ENCODE measurements at regions not wholly inside any gene's neighbourhood (a gene's known extent, or its start where the extent isn't known, plus 50 kb on each side); places are given as distances from the start of the nearest gene placed in this dataset.
"Not testable (repeated sequence)": the region's sequence is repeated elsewhere in the genome, so short reads cannot be mapped to it uniquely, and the experiment has no call there.

DNA sequence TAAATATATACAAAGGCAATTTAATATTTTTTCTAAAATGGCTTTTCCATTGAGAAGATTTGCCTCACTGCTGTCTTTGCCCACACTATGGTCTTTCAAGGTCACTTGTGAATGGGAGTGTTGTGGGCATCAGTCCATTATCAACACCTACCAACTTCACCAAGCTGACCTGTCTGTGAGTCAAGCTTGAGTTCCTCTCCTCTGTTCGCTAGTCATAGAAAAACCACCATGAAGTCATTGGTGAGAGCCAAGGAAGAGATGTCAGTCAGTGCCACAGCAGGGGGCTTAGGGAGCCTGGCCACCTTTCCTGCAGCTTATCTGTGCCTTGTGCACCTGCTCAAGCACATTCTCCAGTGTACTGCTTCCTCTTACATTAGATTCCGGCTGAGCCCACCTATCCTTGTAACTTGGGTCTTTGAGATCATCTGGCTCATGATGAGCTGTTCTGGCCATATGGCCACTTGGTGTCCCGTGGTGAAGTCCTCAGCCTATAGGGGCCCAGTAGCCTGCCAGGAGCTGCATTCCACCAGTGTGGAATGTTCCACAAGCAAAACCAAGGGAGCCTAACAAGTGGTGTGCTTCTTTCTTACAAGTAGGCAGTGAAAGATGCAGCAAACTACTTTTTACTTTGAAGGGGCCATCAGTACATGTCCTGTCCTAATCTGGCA is 80.8 kb upstream of the C12orf71 start:
- H3K9me3 Mint-ChIP-seq: peaks cover 4% of the 10 kb centered on the region
- no peak for DNase-seq
- intact Hi-C loops (cut with micrococcal nuclease): no loop called here
- CTCF ChIA-PET: no interaction called here
- H3K27me3 Mint-ChIP-seq: no peaks in the 10 kb centered on the region
- peaks cover 3% of the 10 kb centered on the region for H3K4me1 Mint-ChIP-seq (ENCODE audit: low read depth)
- H3K4me3 Mint-ChIP-seq: no peak overlapping the region
- POLR2A ChIA-PET: no interaction called here
- H3K36me3 Mint-ChIP-seq: no peaks in the 10 kb centered on the region
- no peak overlapping the region for H3K27ac Mint-ChIP-seq

DNA sequence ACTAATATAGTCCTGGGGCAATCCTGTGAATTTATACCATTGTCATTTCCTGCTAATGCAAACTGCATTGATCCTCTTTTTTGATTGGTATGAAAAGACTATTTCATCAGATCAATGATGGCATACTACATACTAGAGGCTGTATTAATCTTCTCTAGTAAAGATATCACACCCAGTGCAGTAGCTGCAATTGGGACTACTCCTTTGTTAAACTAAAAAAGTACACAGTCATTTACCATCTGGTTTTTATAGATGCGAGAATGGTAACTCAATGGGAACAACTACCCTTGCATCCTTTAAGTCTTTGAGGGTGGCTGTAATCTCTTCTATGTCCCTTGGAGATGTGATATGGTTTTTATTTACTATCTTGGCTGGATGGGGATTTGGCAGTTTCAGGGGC is 80.2 kb upstream of the STK38L start:
- ChIA-PET CTCF (no interaction called here), POLR2A (no interaction called here)
- Mint-ChIP-seq H3K4me3 (no peak overlapping the region), H3K27me3 (no peaks in the 10 kb centered on the region), H3K9me3 (peaks cover 4% of the 10 kb centered on the region), H3K36me3 (no peaks in the 10 kb centered on the region), H3K27ac (no peak overlapping the region), H3K4me1 (ENCODE audit: low read depth) (peaks cover 3% of the 10 kb centered on the region)
- intact Hi-C loops (cut with micrococcal nuclease): no loop called here
- no peak for DNase-seq

DNA sequence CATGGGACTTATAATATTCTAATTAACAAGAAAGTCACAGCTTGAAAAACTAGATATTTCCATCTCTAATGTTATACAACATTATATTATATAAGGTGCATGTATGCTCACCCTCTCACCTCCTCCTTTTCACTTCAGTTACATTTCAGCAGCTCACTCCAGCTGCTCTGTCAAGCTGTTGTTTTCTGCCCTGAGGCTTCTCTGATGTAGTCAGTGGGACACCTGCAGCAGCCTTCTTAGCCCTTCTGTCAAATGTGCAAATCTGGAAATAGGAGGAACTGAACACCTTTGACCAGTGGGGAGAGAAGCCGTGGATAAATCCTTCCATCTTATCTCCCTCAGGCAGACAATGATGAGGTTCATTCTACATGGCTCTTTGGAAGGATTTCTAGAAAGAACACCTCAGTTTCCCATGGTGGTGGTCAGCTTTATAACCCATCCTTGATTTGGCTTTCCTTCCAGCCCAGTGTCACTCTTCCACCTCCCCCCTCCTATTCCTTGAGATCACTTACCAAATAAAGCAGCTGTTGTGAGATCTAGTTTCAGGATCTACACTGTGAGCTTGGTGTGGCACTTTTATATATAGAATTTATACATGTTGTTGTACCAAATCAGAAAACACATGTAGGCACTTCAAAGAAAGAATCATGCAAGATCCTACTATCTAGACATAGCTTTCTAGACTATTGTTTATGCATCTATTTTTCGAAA is 79.6 kb upstream of the STK38L start:
- no peak for DNase-seq
- Mint-ChIP-seq H3K4me1 (ENCODE audit: low read depth) (peaks cover 3% of the 10 kb centered on the region), H3K4me3 (no peak overlapping the region), H3K36me3 (no peaks in the 10 kb centered on the region), H3K27me3 (no peaks in the 10 kb centered on the region), H3K27ac (no peak overlapping the region), H3K9me3 (peaks cover 8% of the 10 kb centered on the region)
- POLR2A ChIA-PET: no interaction called here
- CTCF ChIA-PET: interaction anchor here (0.6 to 0.8 kb wide), 2 partner anchors 8 to 142 kb away, joined by 3 to 7 read pairs; no protein-coding TSS in a partner anchor
- intact Hi-C loops (cut with micrococcal nuclease): no loop called here

DNA sequence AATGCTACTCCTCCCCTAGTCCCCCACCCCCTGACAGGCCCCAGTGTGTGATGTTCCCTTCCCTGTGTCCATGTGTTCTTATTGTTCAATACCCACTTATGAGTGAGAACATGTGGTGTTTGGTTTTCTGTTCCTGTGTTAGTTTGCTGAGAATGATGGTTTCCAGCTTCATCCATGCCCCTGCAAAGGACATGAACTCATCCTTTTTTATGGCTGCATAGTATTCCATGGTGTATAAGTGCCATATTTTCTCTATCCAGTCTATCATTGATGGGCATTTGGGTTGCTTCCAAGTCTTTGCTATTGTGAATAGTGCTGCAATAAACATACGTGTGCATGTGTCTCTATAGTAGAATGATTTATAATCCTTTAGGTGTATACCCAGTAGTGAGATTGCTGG is 78.1 kb upstream of the STK38L start:
- intact Hi-C loops (cut with micrococcal nuclease); H3K36me3 Mint-ChIP-seq; H3K27ac Mint-ChIP-seq; H3K4me1 Mint-ChIP-seq (ENCODE audit: low read depth); DNase-seq; POLR2A ChIA-PET; H3K4me3 Mint-ChIP-seq; H3K27me3 Mint-ChIP-seq; CTCF ChIA-PET: not testable (repeated sequence)
- peaks cover 17% of the 10 kb centered on the region for H3K9me3 Mint-ChIP-seq

DNA sequence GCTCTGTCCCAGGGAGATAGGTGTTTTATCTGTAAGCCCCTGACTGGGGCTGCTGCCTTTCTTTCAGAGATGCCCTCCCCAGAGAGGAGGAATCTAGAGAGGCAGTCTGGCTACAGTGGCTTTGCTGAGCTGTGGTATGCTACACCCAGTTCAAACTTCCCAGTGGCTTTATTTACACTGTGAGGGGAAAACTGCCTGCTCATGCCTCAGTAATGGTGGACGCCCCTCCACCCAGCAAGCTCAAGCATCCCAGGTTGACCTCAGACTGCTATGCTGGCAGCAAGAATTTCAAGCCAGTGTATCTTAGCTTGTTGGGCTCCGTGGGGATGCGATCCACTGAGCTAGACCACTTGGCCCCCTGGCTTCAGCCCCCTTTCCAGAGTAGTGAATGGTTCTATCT is 72.6 kb upstream of the STK38L start:
- H3K27me3 Mint-ChIP-seq; POLR2A ChIA-PET; H3K4me3 Mint-ChIP-seq; H3K4me1 Mint-ChIP-seq (ENCODE audit: low read depth); H3K27ac Mint-ChIP-seq; DNase-seq; intact Hi-C loops (cut with micrococcal nuclease): not testable (repeated sequence)
- CTCF ChIA-PET: interaction anchor here (1.1 kb wide), 1 partner anchor 262 kb away, joined by 3 read pairs; no protein-coding TSS in a partner anchor
- Mint-ChIP-seq H3K36me3 (peaks cover 18% of the 10 kb centered on the region), H3K9me3 (peaks cover 29% of the 10 kb centered on the region)

DNA sequence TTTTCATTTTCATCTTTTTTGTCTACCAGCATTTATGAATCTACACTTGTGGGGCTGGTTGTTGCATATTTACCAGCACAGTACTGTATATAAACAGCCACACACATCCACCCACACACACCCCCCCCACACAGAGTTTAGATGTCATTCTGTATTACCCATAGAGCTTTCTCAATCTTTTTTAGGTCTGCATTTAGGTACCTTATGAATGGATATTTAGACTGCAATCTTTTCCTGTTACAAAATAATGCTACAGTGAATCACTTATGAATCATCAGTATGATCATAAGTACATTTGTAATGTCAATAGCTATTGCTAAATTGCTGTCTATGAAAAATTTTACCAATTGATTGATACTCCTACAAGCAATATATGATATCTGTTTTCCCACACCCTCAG is 67.3 kb upstream of the STK38L start:
- no peak overlapping the region for H3K27ac Mint-ChIP-seq
- H3K4me3 Mint-ChIP-seq: no peak overlapping the region
- POLR2A ChIA-PET: interaction anchor here (1.3 kb wide), 1 partner anchor 9 kb away, joined by 4 read pairs; no protein-coding TSS in a partner anchor
- no peaks in the 10 kb centered on the region for H3K27me3 Mint-ChIP-seq
- CTCF ChIA-PET: interaction anchor here (0.7 to 1.1 kb wide), 2 partner anchors 9 to 113 kb away, joined by 3 read pairs; no protein-coding TSS in a partner anchor
- peaks cover 8% of the 10 kb centered on the region for H3K36me3 Mint-ChIP-seq
- peak; percentile 62 for DNase-seq
- peaks cover 7% of the 10 kb centered on the region for H3K9me3 Mint-ChIP-seq
- intact Hi-C loops (cut with micrococcal nuclease): no loop called here
- peaks cover 38% of the 10 kb centered on the region for H3K4me1 Mint-ChIP-seq (ENCODE audit: low read depth)

DNA sequence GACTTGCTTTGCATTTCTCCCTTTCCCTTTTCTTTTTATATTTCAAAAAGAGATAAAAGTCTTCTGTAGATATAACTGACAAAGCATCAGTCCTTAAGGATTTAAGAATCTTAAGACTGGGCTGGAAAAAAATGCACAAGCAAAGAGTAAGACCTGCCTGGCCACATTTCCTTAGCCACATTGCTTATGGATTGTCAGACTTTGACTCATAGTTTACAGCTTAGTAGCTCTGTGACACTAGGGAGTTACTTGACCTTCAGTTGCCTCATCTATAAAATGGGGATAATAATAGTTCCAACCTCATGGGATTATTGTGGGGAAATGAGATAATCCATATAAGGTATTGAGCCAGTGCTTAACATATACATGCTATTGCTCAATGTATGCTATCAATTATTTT is 66.4 kb upstream of the STK38L start:
- Mint-ChIP-seq H3K27me3 (no peaks in the 10 kb centered on the region), H3K9me3 (no peaks in the 10 kb centered on the region), H3K27ac (no peak overlapping the region), H3K4me3 (no peak overlapping the region), H3K36me3 (peaks cover 2% of the 10 kb centered on the region), H3K4me1 (ENCODE audit: low read depth) (peaks cover 38% of the 10 kb centered on the region)
- CTCF ChIA-PET: interaction anchor here (0.7 to 2.6 kb wide), 2 partner anchors 35 to 112 kb away, joined by 3 to 7 read pairs; no protein-coding TSS in a partner anchor
- no peak for DNase-seq
- intact Hi-C loops (cut with micrococcal nuclease): loop anchor here (2.0 kb wide), 1 partner anchor 239 kb away; the partner anchor contains the start of gene FGFR1OP2
- POLR2A ChIA-PET: interaction anchor here (1.3 kb wide), 1 partner anchor 8 kb away, joined by 4 read pairs; no protein-coding TSS in a partner anchor

DNA sequence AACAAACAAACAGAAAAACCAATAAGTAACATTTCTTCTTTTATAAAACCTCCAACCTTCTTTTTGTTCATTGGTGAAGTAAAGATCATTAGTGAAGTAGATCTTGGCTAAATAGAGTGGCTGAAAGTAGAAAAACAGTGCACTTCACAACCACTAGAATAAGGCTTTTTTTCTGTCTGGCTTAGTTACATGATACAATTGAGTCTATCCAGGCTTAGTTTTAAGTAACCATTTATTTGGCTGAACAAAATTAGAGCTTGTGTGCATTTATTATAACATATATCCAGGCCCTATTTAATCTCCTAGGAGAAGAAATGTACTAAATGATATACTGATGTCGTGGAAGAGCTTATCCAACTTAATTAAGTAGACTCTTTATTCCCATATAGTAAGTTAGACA is 65.8 kb upstream of the STK38L start:
- CTCF ChIA-PET: interaction anchor here (0.7 to 2.6 kb wide), 5 partner anchors 36 to 165 kb away, joined by 3 to 7 read pairs (median 3); partner anchors contain the start of gene TM7SF3
- peaks cover 38% of the 10 kb centered on the region for H3K4me1 Mint-ChIP-seq (ENCODE audit: low read depth)
- POLR2A ChIA-PET: no interaction called here
- DNase-seq: no peak
- H3K9me3 Mint-ChIP-seq: no peaks in the 10 kb centered on the region
- intact Hi-C loops (cut with micrococcal nuclease): loop anchor here (2.0 kb wide), 1 partner anchor 239 kb away; the partner anchor contains the start of gene FGFR1OP2
- H3K27me3 Mint-ChIP-seq: no peaks in the 10 kb centered on the region
- H3K4me3 Mint-ChIP-seq: no peak overlapping the region
- peaks cover under 1% of the 10 kb centered on the region for H3K36me3 Mint-ChIP-seq
- no peak overlapping the region for H3K27ac Mint-ChIP-seq

DNA sequence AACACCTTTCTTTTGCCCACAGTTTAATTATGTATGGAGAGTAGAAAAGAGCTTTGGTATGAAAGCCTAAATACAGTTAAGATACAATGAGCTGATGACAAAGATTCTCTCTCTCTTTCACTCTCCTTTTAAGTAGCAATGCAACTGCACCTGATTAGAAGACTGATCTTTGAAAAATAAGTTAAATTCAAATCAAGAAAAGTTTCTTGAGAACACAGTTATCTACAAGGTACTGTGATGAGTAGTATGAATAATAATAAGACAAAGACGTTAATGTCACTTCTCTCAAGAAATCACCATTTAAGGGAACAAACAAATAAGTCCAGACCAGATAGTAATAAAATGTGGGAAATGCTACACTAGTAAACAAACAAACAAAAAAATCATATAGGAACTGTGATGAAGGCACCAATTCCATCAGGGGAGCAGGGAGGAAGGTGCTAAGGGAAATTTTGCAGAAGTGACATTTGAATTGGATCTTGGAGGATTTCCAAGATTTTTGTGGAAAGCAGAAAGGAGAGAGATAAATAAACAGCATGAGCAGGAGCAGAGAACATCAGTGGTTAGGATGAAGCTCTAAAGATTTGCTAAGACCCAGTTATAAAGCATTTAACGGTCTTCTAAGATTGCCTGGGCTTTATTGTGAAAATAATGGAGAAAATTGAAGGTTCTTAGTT is 65.2 kb upstream of the STK38L start:
- ChIA-PET POLR2A (interaction anchor here (1.2 to 1.3 kb wide), 2 partner anchors 64 to 99 kb away, joined by 4 to 10 read pairs; partner anchors contain the start of gene STK38L), CTCF (interaction anchor here (0.7 to 2.6 kb wide), 8 partner anchors 29 to 165 kb away, joined by 3 to 7 read pairs (median 4); partner anchors contain the start of genes STK38L and TM7SF3)
- intact Hi-C loops (cut with micrococcal nuclease): loop anchor here (1.0 to 2.0 kb wide), 4 partner anchors 29 to 240 kb away; partner anchors contain the start of gene FGFR1OP2
- Mint-ChIP-seq H3K36me3 (no peaks in the 10 kb centered on the region), H3K9me3 (no peaks in the 10 kb centered on the region), H3K4me1 (ENCODE audit: low read depth) (peaks cover 38% of the 10 kb centered on the region), H3K27me3 (no peaks in the 10 kb centered on the region), H3K27ac (peak overlapping the region; percentile 71), H3K4me3 (peak overlapping the region; percentile 24)
- DNase-seq: no peak

DNA sequence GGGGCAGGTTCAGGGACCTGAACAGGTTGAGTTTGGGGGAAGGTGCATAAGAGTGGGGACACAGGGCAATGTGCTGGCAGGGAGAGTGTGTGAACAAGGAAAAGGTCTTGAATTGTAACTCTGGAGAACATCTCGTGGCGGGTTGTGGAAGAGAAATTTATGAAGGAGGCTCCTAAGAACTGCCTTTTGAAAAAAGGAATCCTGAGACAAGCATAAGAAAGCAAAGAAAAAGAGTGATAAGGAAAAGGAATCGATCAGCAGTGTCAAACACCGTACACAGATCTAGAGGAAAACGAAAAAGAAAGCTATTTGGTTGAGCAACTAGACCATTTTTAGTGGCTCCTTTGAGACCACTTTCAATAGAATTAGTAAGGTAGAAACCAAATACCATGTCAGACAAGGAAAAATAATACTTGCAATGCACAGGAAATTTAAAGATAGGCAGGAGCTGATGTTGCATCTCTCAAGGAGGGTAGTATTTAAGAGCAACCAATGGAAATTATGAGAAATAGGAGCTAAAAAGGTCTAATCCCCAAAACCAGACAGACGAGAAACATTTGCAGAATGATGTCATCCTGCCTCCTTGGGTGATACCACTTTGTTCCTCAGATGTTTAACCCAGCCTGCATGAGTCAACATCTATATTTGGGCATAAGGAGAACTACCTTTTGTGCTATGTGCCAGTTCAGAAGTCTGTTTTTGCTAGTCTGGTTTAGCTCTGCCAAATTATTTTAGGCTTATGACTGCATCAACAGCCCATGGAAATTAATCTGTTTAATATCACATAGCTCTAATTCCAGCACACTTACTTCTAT is 64.5 kb upstream of the STK38L start:
- peak overlapping the region; percentile 40 for H3K4me3 Mint-ChIP-seq
- peak overlapping the region; percentile 71 for H3K27ac Mint-ChIP-seq
- H3K27me3 Mint-ChIP-seq: no peaks in the 10 kb centered on the region
- CTCF ChIA-PET: interaction anchor here (0.6 to 2.6 kb wide), 11 partner anchors 29 to 368 kb away, joined by 3 to 7 read pairs (median 3); partner anchors contain the start of gene STK38L
- H3K36me3 Mint-ChIP-seq: no peaks in the 10 kb centered on the region
- peak; percentile 47 for DNase-seq
- peaks cover 42% of the 10 kb centered on the region for H3K4me1 Mint-ChIP-seq (ENCODE audit: low read depth)
- intact Hi-C loops (cut with micrococcal nuclease): loop anchor here (1.0 to 2.0 kb wide), 6 partner anchors 29 to 241 kb away; partner anchors contain the start of gene FGFR1OP2
- no peaks in the 10 kb centered on the region for H3K9me3 Mint-ChIP-seq
- POLR2A ChIA-PET: interaction anchor here (0.7 to 1.6 kb wide), 5 partner anchors 29 to 156 kb away, joined by 3 to 10 read pairs (median 4); partner anchors contain the start of gene STK38L

DNA sequence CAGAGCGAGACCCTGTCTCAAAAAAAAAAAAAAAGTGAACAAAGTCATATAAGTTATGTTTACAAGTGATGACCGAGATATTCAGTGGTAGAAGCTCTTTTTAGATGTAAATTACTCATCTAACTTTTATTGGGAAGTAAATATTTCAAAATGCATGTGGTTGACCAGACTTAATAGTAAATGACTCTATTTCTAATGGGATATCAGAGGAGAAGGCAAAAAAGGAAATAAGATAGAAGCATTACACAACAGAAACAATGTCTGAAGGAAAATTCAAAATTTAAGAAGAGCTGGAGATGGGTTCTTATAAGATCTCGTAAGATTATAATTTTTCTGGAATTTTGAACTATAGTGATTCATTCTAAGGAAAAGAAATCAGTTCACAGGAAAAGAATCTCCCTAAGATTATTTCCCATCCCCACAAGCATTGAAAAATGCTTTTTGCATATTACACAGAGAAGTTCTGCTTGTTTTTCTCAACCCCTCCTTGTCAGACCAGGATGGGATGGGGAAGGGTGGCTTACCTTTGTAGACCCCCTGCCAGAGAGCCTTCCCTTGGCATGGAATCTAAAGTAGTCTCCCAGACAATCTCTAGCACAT is 63.1 kb upstream of the STK38L start:
- intact Hi-C loops (cut with micrococcal nuclease): loop anchor here (1.0 kb wide), 2 partner anchors 39 to 62 kb away; no protein-coding TSS in a partner anchor
- ChIA-PET CTCF (interaction anchor here (0.6 kb wide), 1 partner anchor 749 kb away, joined by 3 read pairs; no protein-coding TSS in a partner anchor), POLR2A (interaction anchor here (0.6 to 1.6 kb wide), 2 partner anchors 27 to 125 kb away, joined by 3 to 6 read pairs; no protein-coding TSS in a partner anchor)
- Mint-ChIP-seq H3K36me3 (no peaks in the 10 kb centered on the region), H3K27me3 (no peaks in the 10 kb centered on the region), H3K27ac (no peak overlapping the region), H3K4me3 (no peak overlapping the region), H3K9me3 (no peaks in the 10 kb centered on the region), H3K4me1 (ENCODE audit: low read depth) (peaks cover 52% of the 10 kb centered on the region)
- DNase-seq: no peak

All from activated CD4-positive, alpha-beta memory T cell treated with anti-CD3 and anti-CD28 coated beads for 36 hours (primary cell).